VCaP (cell line): ENCODE measurements at regions not wholly inside any gene's neighbourhood (a gene's known extent, or its start where the extent isn't known, plus 50 kb on each side); places are given as distances from the start of the nearest gene placed in this dataset.
A peak's percentile ranks its signal among the peaks of the same experiment; 100 is the strongest.

Experiments used
- H3K27ac ChIP-seq: fragments of 450-650 bp; 2 replicates; pipeline ENCODE4 v1.5.1; 2017
- TF ChIP-seq, protein P1 (sequence below): fragments of 450-650 bp; conservative IDR thresholded peaks from 2 replicates; pipeline ENCODE4 v1.5.1; 2017; ENCODE audit warnings: mild to moderate bottlenecking, moderate library complexity

DNA sequence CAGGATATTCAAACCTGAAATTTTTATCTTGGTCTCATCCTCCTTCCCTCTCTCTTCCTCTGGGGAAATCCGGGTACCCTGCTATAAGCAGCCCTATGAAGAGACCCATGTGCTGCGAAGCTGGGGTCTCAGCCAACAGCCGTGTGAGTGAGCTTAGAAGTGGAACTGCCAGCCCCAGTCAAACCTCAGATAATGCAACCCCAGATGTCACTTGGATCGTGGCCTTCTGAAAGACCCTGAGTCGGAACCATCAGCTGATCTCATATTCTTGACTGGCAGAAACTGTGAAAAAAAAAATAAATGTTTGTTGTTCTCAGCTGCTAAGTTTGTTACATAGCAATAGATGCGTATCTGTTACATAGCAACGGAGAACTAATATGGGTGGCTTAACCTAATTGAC is 198.1 kb upstream of the NPY2R start:
- TF ChIP-seq, protein P1, sequence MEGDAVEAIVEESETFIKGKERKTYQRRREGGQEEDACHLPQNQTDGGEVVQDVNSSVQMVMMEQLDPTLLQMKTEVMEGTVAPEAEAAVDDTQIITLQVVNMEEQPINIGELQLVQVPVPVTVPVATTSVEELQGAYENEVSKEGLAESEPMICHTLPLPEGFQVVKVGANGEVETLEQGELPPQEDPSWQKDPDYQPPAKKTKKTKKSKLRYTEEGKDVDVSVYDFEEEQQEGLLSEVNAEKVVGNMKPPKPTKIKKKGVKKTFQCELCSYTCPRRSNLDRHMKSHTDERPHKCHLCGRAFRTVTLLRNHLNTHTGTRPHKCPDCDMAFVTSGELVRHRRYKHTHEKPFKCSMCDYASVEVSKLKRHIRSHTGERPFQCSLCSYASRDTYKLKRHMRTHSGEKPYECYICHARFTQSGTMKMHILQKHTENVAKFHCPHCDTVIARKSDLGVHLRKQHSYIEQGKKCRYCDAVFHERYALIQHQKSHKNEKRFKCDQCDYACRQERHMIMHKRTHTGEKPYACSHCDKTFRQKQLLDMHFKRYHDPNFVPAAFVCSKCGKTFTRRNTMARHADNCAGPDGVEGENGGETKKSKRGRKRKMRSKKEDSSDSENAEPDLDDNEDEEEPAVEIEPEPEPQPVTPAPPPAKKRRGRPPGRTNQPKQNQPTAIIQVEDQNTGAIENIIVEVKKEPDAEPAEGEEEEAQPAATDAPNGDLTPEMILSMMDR: no peak
- no peak overlapping the region for H3K27ac ChIP-seq

DNA sequence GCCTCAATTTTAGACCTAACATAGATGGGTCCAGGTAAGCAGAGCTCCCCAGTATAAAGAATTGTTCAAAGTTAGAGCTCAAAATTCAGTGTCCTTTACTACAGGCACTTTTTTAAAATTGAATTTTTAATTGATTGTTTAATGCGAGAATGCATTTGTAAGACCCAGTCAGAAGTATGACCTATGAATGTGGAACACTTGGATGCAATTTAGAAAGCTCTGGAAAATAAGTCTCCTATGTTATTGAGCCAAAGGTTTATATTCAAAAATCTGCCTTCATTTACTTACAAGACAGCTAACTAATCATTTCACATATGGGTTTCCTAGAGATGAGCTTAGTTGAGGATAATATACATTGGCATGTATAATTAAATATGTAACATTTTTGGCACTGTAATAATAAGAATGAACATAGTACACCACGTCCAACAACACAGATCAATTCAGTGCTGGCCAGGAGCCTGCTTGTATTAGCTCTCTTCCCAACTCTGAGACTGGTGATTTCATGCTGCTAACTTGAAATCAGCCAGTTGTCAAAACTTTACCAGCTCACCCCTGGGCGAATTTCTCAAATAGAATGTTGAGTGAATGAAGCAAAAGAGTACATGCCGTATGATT is 197.2 kb upstream of the NPY2R start:
- no peak overlapping the region for H3K27ac ChIP-seq
- TF ChIP-seq, protein P1: no peak

DNA sequence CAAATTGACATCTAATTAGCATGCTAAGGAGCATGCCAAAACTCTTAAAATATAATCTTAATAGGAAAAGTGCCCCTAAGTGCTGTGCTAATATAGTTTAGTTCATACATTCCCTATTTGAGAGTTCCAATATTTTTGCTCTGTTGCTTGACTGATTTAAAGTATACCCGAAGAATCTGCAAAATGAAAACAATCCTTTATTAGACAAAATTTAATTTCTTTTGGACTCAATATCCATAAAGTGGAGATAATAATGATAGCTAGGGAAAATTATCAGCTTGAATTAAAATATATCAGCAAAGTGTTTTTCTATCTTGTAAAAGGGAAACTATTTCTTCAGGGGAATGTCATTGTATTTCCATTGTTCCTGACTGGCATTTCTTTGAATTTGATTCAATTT is 196.0 kb upstream of the NPY2R start:
- no peak overlapping the region for H3K27ac ChIP-seq
- TF ChIP-seq, protein P1: no peak

DNA sequence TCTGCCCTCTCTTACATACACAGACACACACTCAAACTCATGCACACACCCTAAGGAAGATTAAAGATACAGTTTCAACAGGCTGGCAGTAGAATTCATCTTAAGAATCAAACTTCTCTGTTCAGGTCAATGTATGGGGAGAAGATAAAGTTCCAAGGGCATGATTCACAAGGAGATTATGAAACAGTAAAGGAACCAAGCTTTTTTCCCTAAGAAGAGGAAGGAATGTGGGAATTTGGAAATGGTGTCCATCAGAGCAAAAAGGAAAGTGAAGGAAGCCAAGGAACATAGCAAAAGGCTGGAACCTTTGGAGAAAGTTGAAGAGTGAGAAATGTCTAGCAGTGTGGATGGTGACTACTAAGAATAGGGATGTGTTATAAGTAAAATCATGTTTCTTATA is 191.0 kb upstream of the NPY2R start:
- TF ChIP-seq, protein P1: no peak
- no peak overlapping the region for H3K27ac ChIP-seq

DNA sequence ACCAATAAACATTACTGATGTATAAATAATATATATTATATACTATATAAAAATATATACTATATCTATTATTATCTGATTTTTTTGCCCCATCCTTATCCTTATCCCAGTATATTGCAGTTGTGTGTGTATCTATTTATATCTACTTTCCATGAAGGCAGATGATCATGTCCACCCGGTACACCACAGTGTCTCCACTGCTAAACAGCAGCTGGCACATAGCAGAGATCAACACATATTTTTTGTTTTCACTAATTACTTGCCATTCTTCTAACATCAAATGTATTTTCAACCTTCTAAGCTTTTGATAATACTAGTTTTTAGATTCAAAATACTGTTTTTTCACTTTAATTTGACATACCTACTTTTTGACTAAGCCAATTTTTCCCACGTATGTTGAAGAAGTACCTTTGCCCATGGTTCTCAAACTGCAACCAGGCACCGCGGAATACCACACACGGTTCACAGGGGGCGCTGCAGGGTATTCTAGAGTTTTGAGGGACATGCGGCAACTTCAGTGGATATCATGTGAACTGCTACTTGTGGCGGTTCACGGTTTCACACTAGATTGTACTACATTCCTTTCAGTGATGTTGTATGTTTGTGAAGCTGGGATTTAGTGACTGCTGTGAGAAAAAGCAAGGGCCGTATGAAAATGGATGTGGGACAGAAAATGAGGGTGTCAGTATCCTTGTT is 182.5 kb upstream of the NPY2R start:
- H3K27ac ChIP-seq: no peak overlapping the region
- TF ChIP-seq, protein P1: peak; percentile 53

DNA sequence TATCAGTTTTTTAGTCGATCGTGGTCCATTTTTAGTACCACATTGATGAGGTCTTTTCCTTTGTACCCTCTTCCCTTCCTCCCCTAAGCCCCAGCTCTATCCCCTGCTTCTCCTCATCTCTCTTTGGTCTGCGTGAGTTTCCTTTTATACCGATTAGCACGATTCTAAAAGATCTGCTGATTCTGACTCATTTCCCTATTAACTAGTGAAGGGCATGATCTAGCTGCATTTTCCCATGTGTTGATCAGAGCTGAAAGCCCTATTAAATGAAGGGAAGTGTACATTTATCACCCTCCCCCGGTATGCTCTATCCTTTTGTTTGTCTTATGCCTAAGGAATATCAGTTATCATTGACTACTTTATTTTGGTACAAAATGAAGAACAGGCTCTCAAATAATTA is 181.7 kb upstream of the NPY2R start:
- no peak overlapping the region for H3K27ac ChIP-seq
- TF ChIP-seq, protein P1: no peak

DNA sequence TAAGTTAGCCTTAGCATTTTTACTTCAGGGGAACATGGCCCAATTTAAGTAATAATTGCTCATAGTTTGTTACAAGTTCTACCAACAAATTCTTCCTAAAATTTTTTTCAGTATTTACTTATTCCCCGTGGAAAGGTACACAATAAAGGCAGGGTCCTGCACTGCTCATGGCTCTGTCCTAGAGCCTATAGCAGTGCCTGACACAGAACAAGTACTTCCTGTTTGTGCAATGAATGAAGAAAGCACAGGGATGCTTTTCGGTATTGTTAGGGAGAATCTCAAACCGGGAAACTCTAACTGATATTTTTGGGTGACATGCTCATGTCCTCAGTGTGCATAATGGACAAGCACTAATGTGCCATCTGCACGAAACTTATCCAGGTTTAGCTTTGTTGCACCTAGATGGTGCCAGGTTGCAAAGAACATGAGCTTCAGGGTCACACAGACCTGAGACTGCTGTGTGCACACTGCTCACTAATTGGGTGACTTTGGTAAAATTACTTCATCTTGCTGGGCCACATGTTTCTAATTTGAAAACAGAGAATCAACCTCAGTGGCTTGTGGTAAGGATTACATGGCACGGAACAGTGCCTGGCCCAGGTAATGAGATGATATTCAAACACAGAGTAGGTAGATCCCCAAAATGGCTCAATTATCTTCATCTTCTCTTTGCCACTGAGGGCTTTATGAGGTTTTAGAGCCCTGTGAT is 175.8 kb upstream of the NPY2R start:
- TF ChIP-seq, protein P1: no peak
- no peak overlapping the region for H3K27ac ChIP-seq
